MCF 10A (cell line): ENCODE measurements at regions not wholly inside any gene's neighbourhood (a gene's known extent, or its start where the extent isn't known, plus 50 kb on each side); places are given as distances from the start of the nearest gene placed in this dataset.

Source experiments
- BruUV-seq: library from RNA; stranded (reverse); fragments of 400-500 nt; replicated peaks from 2 replicates; lab custom pipeline; 2021; lab: Mats Ljungman, UMichigan
- CTCF ChIA-PET: fragments of 300-600 bp; sonication (Branson Sonifier 250); formaldehyde crosslinking; extraction: SDS; loops from one replicate; lab custom pipeline; 2021; ENCODE audit warnings: antibody characterized with exemption, inconsistent platforms; lab: Yijun Ruan, JAX
- POLR2A ChIA-PET: fragments of 300-600, 350-650 bp; sonication (Branson Sonifier 250); formaldehyde crosslinking; extraction: SDS; loops from one replicate; lab custom pipeline; 2020; ENCODE audit warnings: antibody characterized with exemption, inconsistent platforms; lab: Yijun Ruan, JAX
- DNase-seq: peaks from one replicate; pipeline ENCODE4 v3.0.0-alpha.2; 2018; ENCODE audit not compliant: unreplicated experiment
- H3K27ac Mint-ChIP-seq: one replicate; pipeline ENCODE4 v1.8.0; 2022; ENCODE audit warnings: mild to moderate bottlenecking, low read depth, mixed read lengths; ENCODE audit not compliant: unreplicated experiment
- H3K27me3 Mint-ChIP-seq: one replicate; pipeline ENCODE4 v1.8.0; 2022; ENCODE audit warnings: mixed read lengths; ENCODE audit not compliant: insufficient read depth, unreplicated experiment
- H3K36me3 Mint-ChIP-seq: one replicate; pipeline ENCODE4 v1.8.0; 2022; ENCODE audit warnings: mild to moderate bottlenecking, moderate library complexity, mixed read lengths; ENCODE audit not compliant: insufficient read depth, unreplicated experiment
- H3K4me1 Mint-ChIP-seq: one replicate; pipeline ENCODE4 v1.8.0; 2022; ENCODE audit warnings: mixed read lengths; ENCODE audit not compliant: insufficient read depth, unreplicated experiment
- H3K4me3 Mint-ChIP-seq: one replicate; pipeline ENCODE4 v1.8.0; 2022; ENCODE audit warnings: mild to moderate bottlenecking, moderate library complexity, mixed read lengths; ENCODE audit not compliant: unreplicated experiment
- H3K9me3 Mint-ChIP-seq: one replicate; pipeline ENCODE4 v1.8.0; 2022; ENCODE audit warnings: mixed read lengths; ENCODE audit not compliant: unreplicated experiment
- intact Hi-C: fragments of 100-400 bp; cut with micrococcal nuclease; formaldehyde crosslinking; loops from 2 replicates; pipeline ENCODE4 v1.14.1; 2022
- TF ChIP-seq, protein P1 (sequence below): fragments of 200-600 bp; IDR thresholded peaks from one replicate; pipeline ENCODE4 v1.8.0; 2022; ENCODE audit warnings: antibody characterized with exemption, mild to moderate bottlenecking; ENCODE audit not compliant: unreplicated experiment

DNA sequence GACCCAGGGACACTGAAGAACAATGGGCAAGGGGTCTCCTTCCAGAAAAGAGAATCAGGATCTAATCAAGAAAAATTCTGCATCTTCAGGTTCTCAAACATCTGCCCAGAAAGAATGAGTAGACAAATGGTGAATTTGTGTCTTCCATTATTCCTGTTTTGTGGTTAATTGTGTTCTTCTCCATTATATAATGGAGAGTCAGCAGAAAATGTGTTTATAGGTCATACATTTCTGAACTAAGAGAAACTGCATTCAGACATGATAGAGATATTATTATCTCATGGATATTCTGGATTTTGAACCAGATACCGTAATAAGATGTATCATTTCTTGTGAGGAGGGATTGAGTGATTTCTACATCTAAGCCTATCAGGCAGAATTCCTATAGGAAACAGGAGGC is 581.7 kb upstream of the JAG1 start:
- intact Hi-C loops, result no loop called here
- H3K4me1 Mint-ChIP-seq, result no peaks in the 10 kb centered on the region
- no peak overlapping the region for H3K27ac Mint-ChIP-seq
- no peak for DNase-seq
- no peaks in the 10 kb centered on the region for H3K27me3 Mint-ChIP-seq
- BruUV-seq, result no TSS peak
- no peak overlapping the region for H3K4me3 Mint-ChIP-seq
- ChIA-PET POLR2A (no interaction called here), CTCF (no interaction called here)
- H3K36me3 Mint-ChIP-seq, result no peaks in the 10 kb centered on the region
- peaks cover 14% of the 10 kb centered on the region for H3K9me3 Mint-ChIP-seq
- TF ChIP-seq, protein P1, sequence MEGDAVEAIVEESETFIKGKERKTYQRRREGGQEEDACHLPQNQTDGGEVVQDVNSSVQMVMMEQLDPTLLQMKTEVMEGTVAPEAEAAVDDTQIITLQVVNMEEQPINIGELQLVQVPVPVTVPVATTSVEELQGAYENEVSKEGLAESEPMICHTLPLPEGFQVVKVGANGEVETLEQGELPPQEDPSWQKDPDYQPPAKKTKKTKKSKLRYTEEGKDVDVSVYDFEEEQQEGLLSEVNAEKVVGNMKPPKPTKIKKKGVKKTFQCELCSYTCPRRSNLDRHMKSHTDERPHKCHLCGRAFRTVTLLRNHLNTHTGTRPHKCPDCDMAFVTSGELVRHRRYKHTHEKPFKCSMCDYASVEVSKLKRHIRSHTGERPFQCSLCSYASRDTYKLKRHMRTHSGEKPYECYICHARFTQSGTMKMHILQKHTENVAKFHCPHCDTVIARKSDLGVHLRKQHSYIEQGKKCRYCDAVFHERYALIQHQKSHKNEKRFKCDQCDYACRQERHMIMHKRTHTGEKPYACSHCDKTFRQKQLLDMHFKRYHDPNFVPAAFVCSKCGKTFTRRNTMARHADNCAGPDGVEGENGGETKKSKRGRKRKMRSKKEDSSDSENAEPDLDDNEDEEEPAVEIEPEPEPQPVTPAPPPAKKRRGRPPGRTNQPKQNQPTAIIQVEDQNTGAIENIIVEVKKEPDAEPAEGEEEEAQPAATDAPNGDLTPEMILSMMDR, result no peak

DNA sequence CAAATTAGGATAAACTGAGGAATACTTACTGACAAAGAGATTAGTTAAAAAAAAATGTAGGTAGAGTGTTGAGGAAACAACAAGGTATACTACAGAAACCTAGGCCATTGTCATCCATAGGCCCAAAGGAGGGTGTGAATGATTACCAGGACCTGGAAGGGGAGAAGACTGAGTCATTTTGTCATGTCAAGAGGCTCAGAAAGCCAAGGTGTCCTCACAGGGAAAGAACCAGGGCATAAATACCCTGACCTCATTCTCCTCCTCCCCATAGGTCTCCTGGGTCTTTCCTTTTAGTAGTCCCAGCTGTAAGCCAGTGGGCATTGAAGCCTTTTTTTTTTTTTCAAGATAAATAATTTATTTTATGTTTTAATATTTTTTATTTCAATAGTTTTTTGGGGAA is 582.1 kb upstream of the JAG1 start:
- peaks cover 14% of the 10 kb centered on the region for H3K9me3 Mint-ChIP-seq
- no peaks in the 10 kb centered on the region for H3K4me1 Mint-ChIP-seq
- no peak overlapping the region for H3K27ac Mint-ChIP-seq
- BruUV-seq, result no TSS peak
- TF ChIP-seq, protein P1, result no peak
- CTCF ChIA-PET, result no interaction called here
- H3K36me3 Mint-ChIP-seq, result no peaks in the 10 kb centered on the region
- intact Hi-C loops, result no loop called here
- POLR2A ChIA-PET, result no interaction called here
- no peaks in the 10 kb centered on the region for H3K27me3 Mint-ChIP-seq
- H3K4me3 Mint-ChIP-seq, result no peak overlapping the region
- DNase-seq, result no peak

DNA sequence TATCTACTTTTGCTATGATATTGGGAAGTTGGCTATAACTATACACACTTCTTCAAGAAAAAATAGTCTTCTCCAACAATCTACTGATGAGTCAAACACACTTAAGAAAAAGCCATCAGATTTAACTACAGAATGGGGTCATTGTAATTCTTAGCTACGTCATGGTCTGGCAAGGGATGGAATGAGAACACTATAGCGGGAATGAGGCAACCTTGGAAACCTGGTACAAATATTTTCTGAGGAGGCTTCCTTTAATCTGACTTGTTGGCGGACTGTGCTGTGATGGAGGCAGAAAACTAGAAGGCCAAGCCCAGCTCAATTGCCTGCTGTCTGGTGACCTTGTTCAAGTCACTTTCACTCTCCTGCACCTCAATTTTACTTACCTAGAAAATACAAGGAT is 586.8 kb upstream of the JAG1 start:
- H3K27ac Mint-ChIP-seq, result no peak overlapping the region

DNA sequence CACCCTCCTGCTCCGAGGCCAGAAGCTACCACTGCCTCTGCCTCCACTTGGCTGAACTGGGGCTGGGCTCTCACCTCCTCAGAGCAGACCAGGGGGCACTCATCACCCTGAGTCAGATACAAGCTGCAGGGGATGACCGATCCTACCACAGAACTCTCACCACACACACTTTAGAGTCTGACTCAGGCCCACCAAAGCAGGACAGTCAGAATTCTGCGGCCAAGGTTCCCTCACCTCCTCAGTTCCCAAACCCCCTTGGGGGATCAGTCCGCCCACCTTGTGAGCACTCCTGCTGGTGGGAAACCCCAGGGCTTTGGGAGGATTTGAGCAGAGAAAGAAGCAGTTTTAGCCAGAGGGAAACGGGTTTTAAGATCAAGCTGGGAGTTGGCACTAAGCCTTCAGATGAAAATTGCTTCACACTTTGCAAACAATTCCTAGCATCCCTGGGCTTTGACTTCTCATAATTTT is 587.8 kb upstream of the JAG1 start:
- DNase-seq, result peak; percentile 47
- no peak overlapping the region for H3K4me3 Mint-ChIP-seq
- H3K36me3 Mint-ChIP-seq, result no peaks in the 10 kb centered on the region
- TF ChIP-seq, protein P1, result no peak
- POLR2A ChIA-PET, result interaction anchor here (0.7 to 1.3 kb wide), 5 partner anchors 19 to 589 kb away, joined by 3 to 4 read pairs (median 3); no protein-coding TSS in a partner anchor
- BruUV-seq, result no TSS peak
- CTCF ChIA-PET, result interaction anchor here (0.6 to 1.7 kb wide), 6 partner anchors 9 to 704 kb away, joined by 3 to 5 read pairs (median 3); no protein-coding TSS in a partner anchor
- no peaks in the 10 kb centered on the region for H3K27me3 Mint-ChIP-seq
- no peak overlapping the region for H3K27ac Mint-ChIP-seq
- intact Hi-C loops, result no loop called here
- H3K4me1 Mint-ChIP-seq, result peaks cover 2% of the 10 kb centered on the region
- peaks cover 7% of the 10 kb centered on the region for H3K9me3 Mint-ChIP-seq

More for the DNA sequence above, 586.8 kb upstream of the JAG1 start:
- no peaks in the 10 kb centered on the region for H3K36me3 Mint-ChIP-seq
- no peaks in the 10 kb centered on the region for H3K27me3 Mint-ChIP-seq
- TF ChIP-seq, protein P1, result no peak
- no TSS peak for BruUV-seq
- no peak for DNase-seq
- H3K9me3 Mint-ChIP-seq, result peaks cover 7% of the 10 kb centered on the region
- ChIA-PET CTCF (interaction anchor here (0.6 to 1.7 kb wide), 6 partner anchors 8 to 878 kb away, joined by 3 to 5 read pairs (median 3); no protein-coding TSS in a partner anchor), POLR2A (interaction anchor here (1.3 kb wide), 1 partner anchor 19 kb away, joined by 4 read pairs; no protein-coding TSS in a partner anchor)
- no peaks in the 10 kb centered on the region for H3K4me1 Mint-ChIP-seq
- H3K4me3 Mint-ChIP-seq, result no peak overlapping the region
- intact Hi-C loops, result no loop called here
